NT2/D1 (cell line): ENCODE measurements at regions not wholly inside any gene's neighbourhood (a gene's known extent, or its start where the extent isn't known, plus 50 kb on each side); places are given as distances from the start of the nearest gene placed in this dataset.

Experiments
- YY1 ChIP-seq: IDR thresholded peaks from 2 replicates; pipeline ENCODE4 v1.6.1; 2011; ENCODE audit not compliant: insufficient read length, insufficient read depth
- ZNF274 ChIP-seq: IDR thresholded peaks from 2 replicates; pipeline ENCODE4 v1.6.1; 2011; ENCODE audit warnings: mild to moderate bottlenecking, low read depth, low read length

GRCh38 chr7:149624006-149624405 lies 126.4 kb upstream of the ZNF746 start:
- TF ChIP-seq ZNF274 = no peak
- no peak for TF ChIP-seq YY1
